Heart right ventricle (tissue), 16 donors: ENCODE measurements at regions not wholly inside any gene's neighbourhood (a gene's known extent, or its start where the extent isn't known, plus 50 kb on each side); places are given as distances from the start of the nearest gene placed in this dataset.

Source experiments
- ATAC-seq, 8 donors: fragments of 200-7000 bp; cut with Tn5 transposase; one replicate each; pipeline ENCODE4 v1.9.1; 2020; ENCODE audit warnings: mild to moderate bottlenecking in 8 of 8, moderate library complexity in 8 of 8, moderate number of reproducible peaks in 1 of 8
- DNase-seq, 2 donors: peaks; one replicate each; pipeline ENCODE4 v3.0.0-alpha.2; 2020
- H3K27ac ChIP-seq, 10 donors: fragments of 200-600 bp; sonication (generic) in 2 of 10; one replicate each; pipeline versions ENCODE4 v1.5.0 to v1.8.0; 2020 to 2022; ENCODE audit warnings: mild to moderate bottlenecking in 3 of 10
- H3K27me3 ChIP-seq, 7 donors: fragments of 200-600 bp; one replicate each; pipeline ENCODE4 v1.8.0; 2021 to 2022; ENCODE audit warnings: mild to moderate bottlenecking in 2 of 7
- H3K36me3 ChIP-seq, 9 donors: fragments of 200-600 bp; sonication (generic) in 1 of 9; one replicate each; pipeline versions ENCODE4 v1.5.0 to v1.8.0; 2020 to 2022; ENCODE audit warnings: mild to moderate bottlenecking in 2 of 9
- H3K4me1 ChIP-seq, 9 donors: fragments of 200-600 bp; sonication (generic) in 1 of 9; one replicate each; pipeline versions ENCODE4 v1.5.0 to v1.8.0; 2020 to 2022; ENCODE audit warnings: mild to moderate bottlenecking in 4 of 9
- H3K4me3 ChIP-seq, 10 donors: fragments of 200-600 bp; sonication (generic) in 2 of 10; one replicate each; pipeline versions ENCODE4 v1.5.0 to v1.8.0; 2020 to 2022; ENCODE audit warnings: mild to moderate bottlenecking in 7 of 10, moderate library complexity in 2 of 10
- H3K9me3 ChIP-seq, 11 donors: fragments of 200-600 bp in 10 of 11; sonication (generic) in 2 of 11; one replicate each; pipeline versions ENCODE4 v1.5.0 to v1.8.0; 2013 to 2022; ENCODE audit warnings: mild to moderate bottlenecking in 2 of 11, control low read depth in 1 of 11, moderate library complexity in 1 of 11
- CTCF ChIP-seq, 9 donors: fragments of 200-600 bp; sonication (generic) in 2 of 9; IDR thresholded peaks; one replicate each; pipeline versions ENCODE4 v1.5.0 to v1.8.0; 2021 to 2022; ENCODE audit warnings: antibody characterized with exemption in 9 of 9, mild to moderate bottlenecking in 5 of 9, moderate library complexity in 1 of 9
- WGBS, 2 donors: extraction: QIAGEN DNeasy Blood & Tissue Kit; methylation state at CpG; one replicate each; pipeline ENCODE4 v1.1.7; 2013; ENCODE audit warnings: inconsistent platforms in 1 of 2; 5-methylcytosine and 5-hydroxymethylcytosine counted together
- intact Hi-C, 10 donors: fragments of 100-400 bp; cut with DNase I; formaldehyde crosslinking; loops; one replicate each; pipeline versions ENCODE4 v1.11.1 to v1.14.2; 2022
- donor health status: Arrhythmogenic right ventricular cardiomyopathy.
- donor health status: ischemic (EF 13 %, LVEDD 7.1; RV severe dilation, severe dysfunction).
- donor health status: healthy with polysubstance abuse.
- donor health status: DM: no; HTN: yes; CAD: no.
- donor health status: DM: no; HTN: no; CAD: no.
- donor health status: ischemic (EF 25% LVEDD 6.9; RV normal size, moderate dysfunction).
- donor health status: ischemic (EF 25% LVEDD 5.7; RV mildly dilated, moderate dysfunction).
- donor health status: healthy.
- donor health status: DM: yes; HTN: yes; CAD: no.
- donor health status: Ischemic cardiomyopathy.
- donor health status: ischemic (EF 35%, LVEDD 5.7; RV mildly dilated, moderate dysfunction).
- donor health status: nonischemic (EF 11% LVEDD 7.7; RV severe dilation, severe dysfunction).
- donor health status: DM: yes; HTN: yes; CAD: no.
- donor health status: PGD.
- donor health status: ischemic (EF 29% LVEDD 5.4; RV normal size, mild dysfunction).
- donor health status: nonischemic (EF 23%, LVEDD 6.1; RV moderate dilation, normal function).

- Histone ChIP-seq H3K36me3 (no peaks in the 10 kb centered on the region), H3K4me3 (no peak overlapping the region), H3K4me1 (no peaks in the 10 kb centered on the region), H3K9me3 (no peaks in the 10 kb centered on the region), H3K27me3 (no peaks in the 10 kb centered on the region), H3K27ac (no peak overlapping the region)
- intact Hi-C loops, result no loop called here
- DNase-seq (no peak), ATAC-seq (no peak)
- no peak for TF ChIP-seq CTCF (IDR thresholded peaks at IDR 0.05)
Observed at GRCh38 chr5:110347781-110348180, 378.7 kb downstream of the TMEM232 start.

- Histone ChIP-seq H3K27me3 (no peaks in the 10 kb centered on the region), H3K9me3 (no peaks in the 10 kb centered on the region), H3K4me3 (no peak overlapping the region), H3K4me1 (no peaks in the 10 kb centered on the region), H3K27ac (no peak overlapping the region), H3K36me3 (no peaks in the 10 kb centered on the region)
- TF ChIP-seq CTCF (IDR thresholded peaks at IDR 0.05), result no peak
- DNase-seq (no peak), ATAC-seq (no peak)
- intact Hi-C loops, result no loop called here
Observed at GRCh38 chr5:110351430-110351829, 375.0 kb downstream of the TMEM232 start.

GRCh38 chr5:110354311-110354710 is 372.2 kb downstream of the TMEM232 start:
- DNase-seq, result no peak
- 61 to 65% methylated on average over 3 of the region's 3 CpGs for WGBS, 2 donors

GRCh38 chr5:110354915-110355644 is 371.4 kb downstream of the TMEM232 start:
- H3K27me3 ChIP-seq, result no peaks in the 10 kb centered on the region
- ATAC-seq (peak in 3 of 8 donors; percentile 35 to 69 (median 57)), DNase-seq (peak in 1 of 2 donors; percentile 41)
- no peak for TF ChIP-seq CTCF (IDR thresholded peaks at IDR 0.05)
- intact Hi-C loops, result no loop called here
- no peaks in the 10 kb centered on the region for H3K9me3 ChIP-seq
- no peak overlapping the region for H3K27ac ChIP-seq
- H3K4me1 ChIP-seq, result no peaks in the 10 kb centered on the region
- H3K36me3 ChIP-seq, result no peaks in the 10 kb centered on the region
- no peak overlapping the region for H3K4me3 ChIP-seq
- WGBS, 2 donors, result 67 to 75% methylated on average over 8 of the region's 8 CpGs

More at GRCh38 chr5:110354311-110354710, 372.2 kb downstream of the TMEM232 start:
- intact Hi-C loops, result no loop called here
- Histone ChIP-seq H3K36me3 (no peaks in the 10 kb centered on the region), H3K4me1 (no peaks in the 10 kb centered on the region), H3K27me3 (no peaks in the 10 kb centered on the region), H3K4me3 (no peak overlapping the region), H3K9me3 (no peaks in the 10 kb centered on the region), H3K27ac (no peak overlapping the region)
- ATAC-seq, result peak in 1 of 8 donors; percentile 55
- TF ChIP-seq CTCF (IDR thresholded peaks at IDR 0.05), result no peak
